ENCODE measurements at regions not wholly inside any gene's neighbourhood (a gene's known extent, or its start where the extent isn't known, plus 50 kb on each side); places are given as distances from the start of the nearest gene placed in this dataset.
A peak's percentile ranks its signal among the peaks of the same experiment; 100 is the strongest.

GRCh38 chr16:66224626-66225025 lies 141.9 kb upstream of the CDH5 start:
- Histone ChIP-seq H3K4me3 (ENCODE audit: low read length) (no peak overlapping the region), H3K4me1 (ENCODE audit: low read length) (no peaks in the 10 kb centered on the region), H3K27me3 (ENCODE audit: low read length) (no peaks in the 10 kb centered on the region), H3K4me2 (ENCODE audit: low read depth, low read length, poor library complexity, severe bottlenecking) (no peak overlapping the region), H2AFZ (ENCODE audit: low read length) (no peak overlapping the region), H3K36me3 (ENCODE audit: insufficient read depth, low read length) (no peaks in the 10 kb centered on the region), H4K20me1 (ENCODE audit: insufficient read depth, low read depth, low read length) (no peaks in the 10 kb centered on the region), H3K27ac (ENCODE audit: low read length) (no peak overlapping the region), H3K79me2 (ENCODE audit: low read length) (no peaks in the 10 kb centered on the region), H3K9ac (ENCODE audit: low read length) (no peak overlapping the region), H3K9me3 (ENCODE audit: low read length) (no peaks in the 10 kb centered on the region), H3K9me2 (replicated peaks; ENCODE audit: insufficient read depth, low read length) (no peaks in the 10 kb centered on the region)
- DNase-seq = no peak

- Histone ChIP-seq H3K9me2 (replicated peaks; ENCODE audit: insufficient read depth, low read length) (no peaks in the 10 kb centered on the region), H3K4me3 (ENCODE audit: low read length) (no peak overlapping the region), H3K9me3 (ENCODE audit: low read length) (no peaks in the 10 kb centered on the region), H3K9ac (ENCODE audit: low read length) (no peak overlapping the region), H3K4me1 (ENCODE audit: low read length) (no peaks in the 10 kb centered on the region), H4K20me1 (ENCODE audit: insufficient read depth, low read depth, low read length) (no peaks in the 10 kb centered on the region), H3K4me2 (ENCODE audit: low read depth, low read length, poor library complexity, severe bottlenecking) (no peak overlapping the region), H3K79me2 (ENCODE audit: low read length) (no peaks in the 10 kb centered on the region), H3K27me3 (ENCODE audit: low read length) (no peaks in the 10 kb centered on the region), H2AFZ (ENCODE audit: low read length) (no peak overlapping the region), H3K36me3 (ENCODE audit: insufficient read depth, low read length) (no peaks in the 10 kb centered on the region), H3K27ac (ENCODE audit: low read length) (no peak overlapping the region)
- DNase-seq = no peak
Observed at GRCh38 chr16:66224186-66224585, 142.3 kb upstream of the CDH5 start.

- Histone ChIP-seq H3K4me1 (ENCODE audit: low read length) (no peaks in the 10 kb centered on the region), H3K9ac (ENCODE audit: low read length) (no peak overlapping the region), H3K36me3 (ENCODE audit: insufficient read depth, low read length) (no peaks in the 10 kb centered on the region), H3K27ac (ENCODE audit: low read length) (no peak overlapping the region), H3K79me2 (ENCODE audit: low read length) (no peaks in the 10 kb centered on the region), H2AFZ (ENCODE audit: low read length) (no peak overlapping the region), H3K4me2 (ENCODE audit: low read depth, low read length, poor library complexity, severe bottlenecking) (no peak overlapping the region), H3K9me2 (replicated peaks; ENCODE audit: insufficient read depth, low read length) (no peaks in the 10 kb centered on the region), H4K20me1 (ENCODE audit: insufficient read depth, low read depth, low read length) (no peaks in the 10 kb centered on the region), H3K4me3 (ENCODE audit: low read length) (no peak overlapping the region), H3K9me3 (ENCODE audit: low read length) (no peaks in the 10 kb centered on the region), H3K27me3 (ENCODE audit: low read length) (no peaks in the 10 kb centered on the region)
- DNase-seq = no peak
Observed at GRCh38 chr16:66223176-66223780, 143.2 kb upstream of the CDH5 start.

- Histone ChIP-seq H3K9ac (ENCODE audit: low read length) (no peak overlapping the region), H3K27ac (ENCODE audit: low read length) (no peak overlapping the region), H3K9me3 (ENCODE audit: low read length) (no peaks in the 10 kb centered on the region), H3K4me1 (ENCODE audit: low read length) (no peaks in the 10 kb centered on the region), H3K36me3 (ENCODE audit: insufficient read depth, low read length) (no peaks in the 10 kb centered on the region), H3K4me2 (ENCODE audit: low read depth, low read length, poor library complexity, severe bottlenecking) (no peak overlapping the region), H3K9me2 (replicated peaks; ENCODE audit: insufficient read depth, low read length) (no peaks in the 10 kb centered on the region), H2AFZ (ENCODE audit: low read length) (no peak overlapping the region), H3K79me2 (ENCODE audit: low read length) (no peaks in the 10 kb centered on the region), H4K20me1 (ENCODE audit: insufficient read depth, low read depth, low read length) (no peaks in the 10 kb centered on the region), H3K27me3 (ENCODE audit: low read length) (no peaks in the 10 kb centered on the region), H3K4me3 (ENCODE audit: low read length) (no peak overlapping the region)
- no peak for DNase-seq
Observed at GRCh38 chr16:66222756-66223155, 143.7 kb upstream of the CDH5 start.

- no peaks in the 10 kb centered on the region for H3K79me2 ChIP-seq (ENCODE audit: low read length)
- no peaks in the 10 kb centered on the region for H4K20me1 ChIP-seq (ENCODE audit: insufficient read depth, low read depth, low read length)
- H3K4me2 ChIP-seq (ENCODE audit: low read depth, low read length, poor library complexity, severe bottlenecking) = no peak overlapping the region
- no peak for DNase-seq
- H3K9ac ChIP-seq (ENCODE audit: low read length) = no peak overlapping the region
- no peak overlapping the region for H3K27ac ChIP-seq (ENCODE audit: low read length)
- no peaks in the 10 kb centered on the region for H3K9me2 ChIP-seq (replicated peaks; ENCODE audit: insufficient read depth, low read length)
- H3K27me3 ChIP-seq (ENCODE audit: low read length) = no peaks in the 10 kb centered on the region
- H3K4me3 ChIP-seq (ENCODE audit: low read length) = no peak overlapping the region
- H3K9me3 ChIP-seq (ENCODE audit: low read length) = no peaks in the 10 kb centered on the region
- H3K36me3 ChIP-seq (ENCODE audit: insufficient read depth, low read length) = no peaks in the 10 kb centered on the region
- no peak overlapping the region for H2AFZ ChIP-seq (ENCODE audit: low read length)
- H3K4me1 ChIP-seq (ENCODE audit: low read length) = no peaks in the 10 kb centered on the region
Observed at GRCh38 chr16:66220702-66221101, 145.8 kb upstream of the CDH5 start.

- Histone ChIP-seq H3K79me2 (ENCODE audit: low read length) (no peaks in the 10 kb centered on the region), H3K4me1 (ENCODE audit: low read length) (no peaks in the 10 kb centered on the region), H3K36me3 (ENCODE audit: insufficient read depth, low read length) (no peaks in the 10 kb centered on the region), H4K20me1 (ENCODE audit: insufficient read depth, low read depth, low read length) (no peaks in the 10 kb centered on the region), H3K27ac (ENCODE audit: low read length) (no peak overlapping the region), H3K9ac (ENCODE audit: low read length) (no peak overlapping the region), H3K27me3 (ENCODE audit: low read length) (no peaks in the 10 kb centered on the region), H3K9me2 (replicated peaks; ENCODE audit: insufficient read depth, low read length) (no peaks in the 10 kb centered on the region), H2AFZ (ENCODE audit: low read length) (no peak overlapping the region), H3K9me3 (ENCODE audit: low read length) (no peaks in the 10 kb centered on the region), H3K4me2 (ENCODE audit: low read depth, low read length, poor library complexity, severe bottlenecking) (no peak overlapping the region), H3K4me3 (ENCODE audit: low read length) (no peak overlapping the region)
- no peak for DNase-seq
Observed at GRCh38 chr16:66219491-66219890, 147.0 kb upstream of the CDH5 start.

- DNase-seq = no peak
- Histone ChIP-seq H3K4me2 (ENCODE audit: low read depth, low read length, poor library complexity, severe bottlenecking) (no peak overlapping the region), H2AFZ (ENCODE audit: low read length) (no peak overlapping the region), H3K27me3 (ENCODE audit: low read length) (no peaks in the 10 kb centered on the region), H3K79me2 (ENCODE audit: low read length) (no peaks in the 10 kb centered on the region), H4K20me1 (ENCODE audit: insufficient read depth, low read depth, low read length) (no peaks in the 10 kb centered on the region), H3K4me1 (ENCODE audit: low read length) (no peaks in the 10 kb centered on the region), H3K4me3 (ENCODE audit: low read length) (no peak overlapping the region), H3K9me2 (replicated peaks; ENCODE audit: insufficient read depth, low read length) (no peaks in the 10 kb centered on the region), H3K9ac (ENCODE audit: low read length) (no peak overlapping the region), H3K9me3 (ENCODE audit: low read length) (no peaks in the 10 kb centered on the region), H3K27ac (ENCODE audit: low read length) (no peak overlapping the region), H3K36me3 (ENCODE audit: insufficient read depth, low read length) (no peaks in the 10 kb centered on the region)
Observed at GRCh38 chr16:66212428-66212827, 154.1 kb upstream of the CDH5 start.

- no peak overlapping the region for H2AFZ ChIP-seq (ENCODE audit: low read length)
- H3K9me2 ChIP-seq (replicated peaks; ENCODE audit: insufficient read depth, low read length) = no peaks in the 10 kb centered on the region
- H4K20me1 ChIP-seq (ENCODE audit: insufficient read depth, low read depth, low read length) = no peaks in the 10 kb centered on the region
- no peak overlapping the region for H3K4me2 ChIP-seq (ENCODE audit: low read depth, low read length, poor library complexity, severe bottlenecking)
- H3K36me3 ChIP-seq (ENCODE audit: insufficient read depth, low read length) = no peaks in the 10 kb centered on the region
- H3K27me3 ChIP-seq (ENCODE audit: low read length) = no peaks in the 10 kb centered on the region
- no peaks in the 10 kb centered on the region for H3K79me2 ChIP-seq (ENCODE audit: low read length)
- H3K4me3 ChIP-seq (ENCODE audit: low read length) = no peak overlapping the region
- H3K27ac ChIP-seq (ENCODE audit: low read length) = no peak overlapping the region
- no peaks in the 10 kb centered on the region for H3K9me3 ChIP-seq (ENCODE audit: low read length)
- no peak overlapping the region for H3K9ac ChIP-seq (ENCODE audit: low read length)
- peak; percentile 15 for DNase-seq
- H3K4me1 ChIP-seq (ENCODE audit: low read length) = no peaks in the 10 kb centered on the region
Observed at GRCh38 chr16:66211651-66212050, 154.8 kb upstream of the CDH5 start.

- Histone ChIP-seq H3K4me1 (ENCODE audit: low read length) (no peaks in the 10 kb centered on the region), H4K20me1 (ENCODE audit: insufficient read depth, low read depth, low read length) (no peaks in the 10 kb centered on the region), H3K4me2 (ENCODE audit: low read depth, low read length, poor library complexity, severe bottlenecking) (no peak overlapping the region), H3K36me3 (ENCODE audit: insufficient read depth, low read length) (no peaks in the 10 kb centered on the region), H3K27me3 (ENCODE audit: low read length) (no peaks in the 10 kb centered on the region), H3K9me3 (ENCODE audit: low read length) (no peaks in the 10 kb centered on the region), H3K27ac (ENCODE audit: low read length) (no peak overlapping the region), H3K9ac (ENCODE audit: low read length) (no peak overlapping the region), H2AFZ (ENCODE audit: low read length) (no peak overlapping the region), H3K79me2 (ENCODE audit: low read length) (no peaks in the 10 kb centered on the region), H3K4me3 (ENCODE audit: low read length) (no peak overlapping the region), H3K9me2 (replicated peaks; ENCODE audit: insufficient read depth, low read length) (no peaks in the 10 kb centered on the region)
- DNase-seq = peak; percentile 31
Observed at GRCh38 chr16:66207883-66208265, 158.6 kb upstream of the CDH5 start.

Measured in Karpas-422 (cell line).